Activated CD8-positive, alpha-beta memory T cell treated with anti-CD3 and anti-CD28 coated beads, Interleukin-2, amount 10 ng/mL, durations not matched to agents 7 days and 5 days (primary cell): ENCODE measurements at regions not wholly inside any gene's neighbourhood (a gene's known extent, or its start where the extent isn't known, plus 50 kb on each side); places are given as distances from the start of the nearest gene placed in this dataset.
"Not testable (repeated sequence)": the region's sequence is repeated elsewhere in the genome, so short reads cannot be mapped to it uniquely, and the experiment has no call there.

ENCODE experiments used
- ATAC-seq: fragments of 150-1000 bp; cut with Tn5 transposase; one replicate; pipeline ENCODE4 v1.10.0; 2021; ENCODE audit warnings: moderate library complexity
- CTCF ChIA-PET: fragments of 350-600 bp; sonication (Branson Sonifier 250); formaldehyde crosslinking; loops from one replicate; lab custom pipeline; 2021; ENCODE audit warnings: antibody characterized with exemption; lab: Charles Lee
- DNase-seq: peaks from one replicate; pipeline ENCODE4 v3.0.0-alpha.2; 2020
- H3K27ac Mint-ChIP-seq: one replicate; pipeline ENCODE4 v1.8.0; 2021; ENCODE audit warnings: mild to moderate bottlenecking, mixed read lengths
- H3K27me3 Mint-ChIP-seq: one replicate; pipeline ENCODE4 v1.8.0; 2021; ENCODE audit warnings: mixed read lengths
- H3K36me3 Mint-ChIP-seq: one replicate; pipeline ENCODE4 v1.8.0; 2021; ENCODE audit warnings: mild to moderate bottlenecking, mixed read lengths
- H3K4me1 Mint-ChIP-seq: one replicate; pipeline ENCODE4 v1.8.0; 2021; ENCODE audit warnings: mixed read lengths
- H3K4me3 Mint-ChIP-seq: one replicate; pipeline ENCODE4 v1.8.0; 2021; ENCODE audit warnings: mild to moderate bottlenecking, moderate library complexity, mixed read lengths
- H3K9me3 Mint-ChIP-seq: one replicate; pipeline ENCODE4 v1.8.0; 2022; ENCODE audit warnings: low read depth, mixed read lengths

DNA sequence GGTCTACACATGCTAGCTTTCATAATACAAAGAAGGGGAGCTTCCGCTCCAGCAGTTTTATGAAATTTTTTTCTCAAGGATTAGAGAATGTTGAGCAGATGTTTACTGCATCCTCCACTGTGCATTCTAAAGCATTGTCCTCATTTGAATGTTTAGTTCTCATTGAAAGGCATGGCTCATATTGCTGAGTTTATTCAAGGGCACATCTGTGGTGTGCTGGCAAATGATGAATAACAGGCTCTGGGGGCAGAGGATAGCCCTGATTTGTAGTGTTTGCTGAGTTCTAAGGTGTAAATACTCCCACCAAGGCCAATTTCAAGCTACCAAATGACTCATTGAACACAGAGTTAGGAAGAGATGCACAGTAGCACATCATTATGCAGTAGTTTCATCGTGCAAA, 303.2 kb upstream of the FAM78B start:
- Mint-ChIP-seq H3K4me1 (no peaks in the 10 kb centered on the region), H3K27me3 (peaks cover 8% of the 10 kb centered on the region), H3K9me3 (no peaks in the 10 kb centered on the region), H3K4me3 (no peak overlapping the region), H3K27ac (no peak overlapping the region), H3K36me3 (no peaks in the 10 kb centered on the region)
- no peak for ATAC-seq
- DNase-seq: no peak
- CTCF ChIA-PET: interaction anchor here (1.9 kb wide), 1 partner anchor 9 kb away, joined by 6 read pairs; no protein-coding TSS in a partner anchor

GRCh38 chr1:166470441-166470840, 303.6 kb upstream of the FAM78B start:
- no peak for ATAC-seq
- Mint-ChIP-seq H3K4me3 (no peak overlapping the region), H3K27me3 (peaks cover 8% of the 10 kb centered on the region), H3K4me1 (no peaks in the 10 kb centered on the region), H3K27ac (no peak overlapping the region), H3K36me3 (no peaks in the 10 kb centered on the region), H3K9me3 (no peaks in the 10 kb centered on the region)
- DNase-seq: no peak
- CTCF ChIA-PET: no interaction called here

DNA sequence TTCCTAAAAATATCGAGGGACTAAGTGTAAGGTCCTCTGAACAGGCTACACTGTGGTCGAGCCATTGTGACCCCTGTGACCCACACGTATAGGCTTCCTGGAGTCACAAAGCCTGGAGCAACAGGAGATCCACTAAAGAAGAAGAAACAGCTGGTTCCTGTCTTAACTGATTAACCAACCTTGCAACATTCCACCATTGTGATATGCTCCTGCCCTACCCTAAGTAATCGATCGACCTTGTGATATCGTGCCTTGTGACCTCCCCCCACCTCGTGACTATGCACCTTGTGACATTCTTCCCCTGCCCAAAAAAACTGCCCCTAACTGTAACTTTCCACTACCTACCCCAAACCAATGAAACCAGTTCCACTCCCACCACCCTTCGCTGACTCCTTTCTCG, 304.6 kb upstream of the FAM78B start:
- H3K27ac Mint-ChIP-seq: no peak overlapping the region
- H3K4me1 Mint-ChIP-seq: no peaks in the 10 kb centered on the region

GRCh38 chr1:166479052-166479631, 312.3 kb upstream of the FAM78B start:
- no peak for ATAC-seq
- Mint-ChIP-seq H3K4me1 (no peaks in the 10 kb centered on the region), H3K27me3 (no peaks in the 10 kb centered on the region), H3K27ac (no peak overlapping the region), H3K9me3 (no peaks in the 10 kb centered on the region), H3K36me3 (no peaks in the 10 kb centered on the region), H3K4me3 (no peak overlapping the region)
- DNase-seq: peak; percentile 67
- CTCF ChIA-PET: interaction anchor here (1.1 to 4.0 kb wide), 8 partner anchors 10 to 556 kb away, joined by 3 to 31 read pairs (median 5); no protein-coding TSS in a partner anchor

More for the DNA sequence above, 304.6 kb upstream of the FAM78B start:
- DNase-seq: no peak
- CTCF ChIA-PET: no interaction called here
- H3K36me3 Mint-ChIP-seq: no peaks in the 10 kb centered on the region
- no peaks in the 10 kb centered on the region for H3K9me3 Mint-ChIP-seq
- H3K4me3 Mint-ChIP-seq: no peak overlapping the region
- H3K27me3 Mint-ChIP-seq: peaks cover 8% of the 10 kb centered on the region
- no peak for ATAC-seq

DNA sequence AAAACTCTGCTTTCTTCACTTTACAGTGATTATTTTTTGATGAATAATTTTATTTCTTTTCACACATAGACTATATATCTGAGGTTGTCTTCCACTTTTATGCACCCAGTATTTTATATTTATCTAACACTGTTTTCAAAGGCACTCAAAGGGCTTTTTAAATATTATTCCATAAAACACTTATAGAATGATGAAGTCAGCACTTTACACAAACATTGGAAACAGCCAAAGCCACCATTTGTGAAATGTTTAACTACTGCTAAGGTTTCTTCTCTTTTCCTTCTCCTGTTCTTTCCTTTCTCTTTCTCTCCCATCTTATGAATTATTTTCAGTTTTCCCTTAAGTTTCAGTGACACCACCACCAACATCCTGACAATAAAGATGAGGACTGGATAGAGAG, 317.7 kb upstream of the FAM78B start:
- H3K9me3 Mint-ChIP-seq: no peaks in the 10 kb centered on the region
- DNase-seq (no peak), ATAC-seq (no peak)
- H3K36me3 Mint-ChIP-seq: peaks cover 2% of the 10 kb centered on the region
- CTCF ChIA-PET: no interaction called here
- no peaks in the 10 kb centered on the region for H3K27me3 Mint-ChIP-seq
- H3K27ac Mint-ChIP-seq: no peak overlapping the region
- H3K4me3 Mint-ChIP-seq: no peak overlapping the region
- H3K4me1 Mint-ChIP-seq: peaks cover 5% of the 10 kb centered on the region

- ATAC-seq: no peak
These were observed 318.1 kb upstream of the FAM78B start for GRCh38 chr1:166484871-166485270.

DNA sequence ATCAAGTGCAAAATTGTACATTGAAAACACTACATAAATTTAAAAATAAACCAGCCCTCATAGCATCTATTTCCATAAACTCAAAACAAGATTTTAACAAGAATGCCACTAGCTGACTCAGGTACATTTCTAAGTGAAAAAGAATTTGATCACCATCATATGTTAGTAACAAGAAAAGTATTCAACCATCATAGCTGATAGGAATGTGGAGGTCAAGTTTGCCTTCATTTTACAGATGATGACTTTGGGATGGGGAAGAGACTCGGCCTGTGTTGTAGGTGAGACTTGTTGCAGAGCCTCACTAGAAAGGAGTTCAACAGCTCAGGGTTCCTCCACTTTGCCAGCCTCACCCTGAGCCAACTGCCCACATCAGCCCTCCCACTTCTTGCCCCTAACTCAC, 318.8 kb upstream of the FAM78B start:
- CTCF ChIA-PET: no interaction called here
- H3K36me3 Mint-ChIP-seq: peaks cover 2% of the 10 kb centered on the region
- no peak for ATAC-seq

More at GRCh38 chr1:166484871-166485270, 318.1 kb upstream of the FAM78B start:
- CTCF ChIA-PET: no interaction called here
- H3K4me1 Mint-ChIP-seq: peaks cover 5% of the 10 kb centered on the region
- no peak overlapping the region for H3K27ac Mint-ChIP-seq
- no peak for DNase-seq
- no peak overlapping the region for H3K4me3 Mint-ChIP-seq
- H3K27me3 Mint-ChIP-seq: no peaks in the 10 kb centered on the region
- H3K36me3 Mint-ChIP-seq: peaks cover 2% of the 10 kb centered on the region
- H3K9me3 Mint-ChIP-seq: no peaks in the 10 kb centered on the region

DNA sequence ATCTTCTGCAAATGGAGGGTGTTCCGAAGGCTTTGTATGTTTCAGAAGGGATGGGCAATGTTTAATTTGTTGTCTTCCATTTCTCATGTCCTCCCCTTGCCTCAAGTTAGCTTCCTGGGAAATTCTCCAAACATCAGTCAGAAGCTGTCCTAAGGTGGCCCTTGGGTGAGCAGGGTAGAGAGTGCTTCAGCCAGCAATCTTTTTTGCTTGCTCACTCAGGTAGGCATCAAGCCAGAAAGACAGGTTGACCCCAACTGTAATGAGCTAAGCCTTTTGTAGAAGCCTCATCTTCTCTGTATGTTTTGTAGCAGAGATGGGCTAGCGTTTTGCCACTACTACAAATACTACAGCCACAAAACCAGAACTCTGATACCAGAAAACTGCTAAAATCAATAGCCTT, 321.5 kb upstream of the FAM78B start:
- ATAC-seq (no peak), DNase-seq (no peak)
- Mint-ChIP-seq H3K36me3 (peaks cover 2% of the 10 kb centered on the region), H3K27ac (no peak overlapping the region), H3K27me3 (no peaks in the 10 kb centered on the region), H3K4me1 (peaks cover 5% of the 10 kb centered on the region), H3K4me3 (no peak overlapping the region), H3K9me3 (peaks cover 4% of the 10 kb centered on the region)
- CTCF ChIA-PET: interaction anchor here (4.3 kb wide), 1 partner anchor 8 kb away, joined by 31 read pairs; no protein-coding TSS in a partner anchor

More for the DNA sequence above, 318.8 kb upstream of the FAM78B start:
- no peak overlapping the region for H3K27ac Mint-ChIP-seq
- H3K27me3 Mint-ChIP-seq: no peaks in the 10 kb centered on the region
- no peaks in the 10 kb centered on the region for H3K9me3 Mint-ChIP-seq
- DNase-seq: no peak
- H3K4me3 Mint-ChIP-seq: no peak overlapping the region
- H3K4me1 Mint-ChIP-seq: peaks cover 5% of the 10 kb centered on the region

- no peaks in the 10 kb centered on the region for H3K27me3 Mint-ChIP-seq
- ATAC-seq: no peak
- H3K27ac Mint-ChIP-seq: no peak overlapping the region
- CTCF ChIA-PET: interaction anchor here (1.0 to 4.3 kb wide), 4 partner anchors 9 to 570 kb away, joined by 3 to 31 read pairs (median 6); no protein-coding TSS in a partner anchor
- H3K4me1 Mint-ChIP-seq: peaks cover 5% of the 10 kb centered on the region
- no peak for DNase-seq
- peaks cover 4% of the 10 kb centered on the region for H3K9me3 Mint-ChIP-seq
- H3K36me3 Mint-ChIP-seq: peaks cover 2% of the 10 kb centered on the region
- H3K4me3 Mint-ChIP-seq: no peak overlapping the region
These were observed 322.5 kb upstream of the FAM78B start for GRCh38 chr1:166489356-166489669.

- peaks cover 2% of the 10 kb centered on the region for H3K36me3 Mint-ChIP-seq
- ATAC-seq (peak; percentile 82), DNase-seq (peak; percentile 70)
- H3K27me3 Mint-ChIP-seq: peaks cover 1% of the 10 kb centered on the region
- CTCF ChIA-PET: interaction anchor here (1.0 to 4.3 kb wide), 5 partner anchors 10 to 575 kb away, joined by 3 to 31 read pairs (median 6); no protein-coding TSS in a partner anchor
- H3K27ac Mint-ChIP-seq: no peak overlapping the region
- H3K9me3 Mint-ChIP-seq: peaks cover 4% of the 10 kb centered on the region
- peaks cover 5% of the 10 kb centered on the region for H3K4me1 Mint-ChIP-seq
- no peak overlapping the region for H3K4me3 Mint-ChIP-seq
These were observed 323.1 kb upstream of the FAM78B start for GRCh38 chr1:166489670-166490436.

DNA sequence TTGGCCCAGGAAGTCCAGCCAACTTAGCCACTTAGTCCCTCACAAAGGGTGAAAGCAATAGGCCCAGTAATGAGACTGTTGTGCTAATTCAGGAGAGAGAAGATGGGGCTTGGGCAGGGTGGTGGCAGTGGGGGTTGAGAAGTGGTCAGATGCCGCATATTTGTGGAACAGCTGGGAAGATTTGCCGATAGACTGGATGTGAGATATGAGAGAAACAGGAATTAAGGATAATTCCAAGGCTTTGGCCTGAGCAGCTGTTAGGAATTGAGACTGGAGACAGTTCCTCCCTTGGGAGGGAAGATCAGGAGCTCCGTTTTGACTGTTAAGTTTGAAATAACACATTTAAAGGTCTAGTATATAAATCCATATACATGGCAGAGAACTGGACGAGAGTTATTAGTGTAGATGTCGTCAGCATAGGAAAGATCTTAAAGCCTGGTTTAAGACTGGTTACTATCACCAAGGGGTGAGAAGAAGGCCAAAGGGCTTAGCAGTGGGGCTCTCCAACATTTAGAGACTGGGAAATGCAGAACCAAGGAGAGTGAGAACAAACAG, 323.7 kb upstream of the FAM78B start:
- Mint-ChIP-seq H3K9me3 (peaks cover 4% of the 10 kb centered on the region), H3K4me1 (peaks cover 5% of the 10 kb centered on the region), H3K27ac (no peak overlapping the region), H3K27me3 (peaks cover 2% of the 10 kb centered on the region), H3K36me3 (peaks cover 2% of the 10 kb centered on the region), H3K4me3 (no peak overlapping the region)
- CTCF ChIA-PET: interaction anchor here (1.2 to 4.3 kb wide), 4 partner anchors 11 to 575 kb away, joined by 3 to 31 read pairs (median 6); no protein-coding TSS in a partner anchor
- DNase-seq (no peak), ATAC-seq (no peak)

GRCh38 chr1:166493765-166494164, 327.0 kb upstream of the FAM78B start:
- CTCF ChIA-PET, H3K4me3 Mint-ChIP-seq, ATAC-seq, H3K9me3 Mint-ChIP-seq, DNase-seq, H3K27ac Mint-ChIP-seq, H3K4me1 Mint-ChIP-seq, H3K36me3 Mint-ChIP-seq: not testable (repeated sequence)
- peaks cover 10% of the 10 kb centered on the region for H3K27me3 Mint-ChIP-seq

DNA sequence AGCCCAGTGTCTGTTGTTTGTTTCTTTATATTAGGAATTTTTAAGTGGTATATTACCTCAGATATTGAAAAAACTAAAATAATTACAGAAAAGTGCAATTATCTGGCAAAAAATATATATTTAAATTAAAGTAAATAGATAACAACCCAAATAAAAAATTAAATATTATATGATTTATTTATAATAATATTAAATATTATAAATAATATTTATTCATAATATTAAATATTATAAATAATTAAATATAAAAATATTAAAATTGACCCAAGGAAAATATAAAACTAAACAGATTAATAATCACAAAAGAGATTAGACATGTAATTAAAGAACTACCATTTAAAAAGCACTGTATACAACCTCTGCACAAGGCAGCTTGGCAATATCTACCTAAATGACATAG, 331.9 kb upstream of the POGK start:
- Mint-ChIP-seq H3K36me3 (no peaks in the 10 kb centered on the region), H3K9me3 (no peaks in the 10 kb centered on the region), H3K27ac (no peak overlapping the region), H3K4me1 (no peaks in the 10 kb centered on the region), H3K27me3 (no peaks in the 10 kb centered on the region), H3K4me3 (no peak overlapping the region)
- CTCF ChIA-PET: no interaction called here
- ATAC-seq: no peak
- no peak for DNase-seq
